ENCODE measurements at regions not wholly inside any gene's neighbourhood (a gene's known extent, or its start where the extent isn't known, plus 50 kb on each side); places are given as distances from the start of the nearest gene placed in this dataset.

DNA sequence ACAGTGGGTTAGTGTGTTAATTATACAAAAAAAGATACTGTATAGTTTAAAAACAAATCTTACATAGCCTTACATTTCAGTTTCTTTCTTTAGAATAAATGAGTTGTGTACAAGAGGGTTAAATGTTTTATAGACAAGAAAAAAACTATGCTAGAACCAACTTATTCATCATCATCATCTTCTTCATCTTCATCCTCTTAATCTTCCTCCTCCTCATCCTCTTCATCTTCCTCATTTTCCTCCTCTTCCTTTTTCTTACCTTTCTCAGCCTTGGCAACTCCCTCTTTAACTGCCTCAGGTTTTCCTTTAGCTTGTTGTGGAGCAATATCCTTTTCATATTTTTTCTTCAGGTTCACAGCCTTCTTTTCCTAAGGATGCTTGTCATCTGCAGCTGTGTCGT, 53.7 kb downstream of the RPS12 start:
- DNase-seq: no peak
- no peak for ATAC-seq

DNA sequence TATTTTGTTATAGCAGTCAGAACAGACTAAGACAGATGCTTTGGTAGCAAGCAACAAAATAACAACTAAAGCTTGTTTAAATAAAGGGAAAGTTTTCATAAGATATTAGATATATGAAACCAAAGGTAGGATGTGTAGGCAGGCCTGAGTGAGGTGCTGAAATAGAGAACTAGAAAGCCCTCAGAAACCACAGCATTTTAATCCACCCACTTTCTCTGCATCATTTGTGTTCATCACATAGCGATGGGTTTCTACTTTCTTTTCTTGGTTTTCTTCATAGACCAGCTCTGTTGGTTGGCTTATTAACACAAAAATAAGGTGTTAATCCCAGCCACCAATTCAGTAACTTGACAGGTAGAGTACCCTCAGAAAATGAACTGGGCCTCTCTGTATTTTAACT, 58.6 kb downstream of the RPS12 start:
- ATAC-seq (peak; percentile 86), DNase-seq (no peak)

DNA sequence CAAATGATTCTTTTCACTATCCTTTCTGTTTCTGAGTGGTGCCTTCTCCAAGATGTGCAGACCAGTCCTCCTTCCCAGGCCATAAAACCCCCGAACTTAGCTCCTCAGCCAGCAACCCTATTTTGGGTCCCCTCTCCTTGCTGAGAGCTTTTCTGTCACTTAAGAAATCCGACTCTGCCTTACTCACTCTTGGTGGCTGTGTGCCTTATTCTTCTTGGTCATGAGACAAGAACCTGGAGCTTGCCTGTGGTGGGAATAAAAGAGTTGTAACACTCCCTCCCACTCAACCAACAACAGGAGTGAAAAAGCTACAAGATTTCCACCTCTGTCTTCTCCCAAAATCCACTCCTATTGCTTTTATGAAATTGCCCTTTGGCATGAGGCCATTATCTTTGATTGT, 62.6 kb downstream of the RPS12 start:
- DNase-seq: no peak
- ATAC-seq: no peak

DNA sequence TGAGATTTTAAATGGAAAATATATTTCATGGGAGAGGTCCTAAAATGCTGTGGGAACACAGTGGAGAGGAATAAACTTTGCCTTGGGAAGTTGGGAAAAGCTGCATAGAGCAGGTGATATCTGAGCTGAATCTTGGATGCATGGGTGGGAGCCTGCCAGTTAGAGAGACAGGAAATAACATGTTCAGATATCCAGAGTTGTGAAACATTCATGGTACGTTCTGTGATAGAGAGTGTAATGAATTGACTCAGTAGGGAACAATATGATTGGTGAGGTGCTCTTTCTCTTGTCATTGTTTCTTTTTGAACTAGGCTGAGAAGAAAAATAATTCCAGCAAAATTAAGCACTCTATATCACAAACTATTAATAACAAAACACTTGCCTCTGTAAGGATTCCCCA, 72.8 kb downstream of the RPS12 start:
- DNase-seq: no peak
- ATAC-seq: no peak

DNA sequence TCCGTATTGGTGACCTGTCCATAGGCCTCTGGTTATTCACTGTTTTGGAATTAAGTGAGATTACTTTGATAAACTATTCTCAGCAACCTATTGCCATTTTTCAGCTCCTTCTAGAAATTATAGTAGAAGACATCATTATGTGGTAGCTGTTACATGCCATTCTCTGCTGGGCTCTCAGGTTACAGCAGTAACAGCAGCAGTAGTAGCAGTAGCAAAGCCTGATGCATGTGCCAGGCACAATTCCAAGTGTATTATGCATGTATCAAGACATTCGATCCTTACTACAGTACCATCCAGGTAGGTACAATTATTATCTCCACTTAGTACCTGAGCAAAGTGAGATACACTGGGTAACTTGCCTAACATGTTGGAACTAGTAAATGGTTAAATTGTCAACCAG, 74.3 kb downstream of the RPS12 start:
- no peak for DNase-seq

DNA sequence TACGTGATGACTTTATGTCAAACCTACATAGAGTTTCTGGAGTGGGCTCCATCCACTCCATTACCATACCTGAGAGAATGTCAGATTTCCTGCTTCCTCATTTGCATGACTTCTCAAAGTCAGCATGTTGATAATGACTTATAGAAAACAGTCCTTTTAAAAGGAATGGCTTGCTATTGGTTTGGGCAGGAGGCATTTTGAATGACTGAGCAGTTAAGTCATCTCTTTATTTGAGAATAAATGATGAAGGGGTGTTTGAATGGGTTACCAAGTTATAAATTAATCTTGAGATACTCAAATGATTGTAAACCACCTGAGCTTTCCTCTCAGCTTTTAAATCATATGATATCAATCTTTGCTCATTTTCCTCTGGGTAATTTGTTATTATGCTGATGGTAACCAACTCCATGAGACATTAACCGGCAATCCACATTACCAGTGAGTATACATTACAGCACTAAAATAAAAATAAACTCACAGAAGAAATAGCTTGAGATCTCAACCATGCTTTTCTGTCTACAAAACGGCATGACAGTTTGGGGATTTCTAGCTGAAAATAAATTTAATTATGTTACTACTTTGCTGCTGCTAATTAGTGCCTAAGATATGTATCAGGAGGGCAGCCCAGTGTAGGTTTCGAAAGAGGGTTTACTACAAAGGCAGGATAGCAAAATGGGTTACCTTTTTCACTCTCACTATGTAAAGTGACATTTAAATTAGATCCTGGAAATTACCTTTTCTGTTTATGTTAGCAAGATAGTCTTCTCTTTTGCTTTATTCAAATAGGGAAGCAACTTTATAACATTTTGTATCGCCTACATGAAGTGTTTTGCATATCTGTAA, 78.8 kb downstream of the RPS12 start:
- DNase-seq (no peak), ATAC-seq (no peak)

More for the DNA sequence above, 74.3 kb downstream of the RPS12 start:
- no peak for ATAC-seq

DNA sequence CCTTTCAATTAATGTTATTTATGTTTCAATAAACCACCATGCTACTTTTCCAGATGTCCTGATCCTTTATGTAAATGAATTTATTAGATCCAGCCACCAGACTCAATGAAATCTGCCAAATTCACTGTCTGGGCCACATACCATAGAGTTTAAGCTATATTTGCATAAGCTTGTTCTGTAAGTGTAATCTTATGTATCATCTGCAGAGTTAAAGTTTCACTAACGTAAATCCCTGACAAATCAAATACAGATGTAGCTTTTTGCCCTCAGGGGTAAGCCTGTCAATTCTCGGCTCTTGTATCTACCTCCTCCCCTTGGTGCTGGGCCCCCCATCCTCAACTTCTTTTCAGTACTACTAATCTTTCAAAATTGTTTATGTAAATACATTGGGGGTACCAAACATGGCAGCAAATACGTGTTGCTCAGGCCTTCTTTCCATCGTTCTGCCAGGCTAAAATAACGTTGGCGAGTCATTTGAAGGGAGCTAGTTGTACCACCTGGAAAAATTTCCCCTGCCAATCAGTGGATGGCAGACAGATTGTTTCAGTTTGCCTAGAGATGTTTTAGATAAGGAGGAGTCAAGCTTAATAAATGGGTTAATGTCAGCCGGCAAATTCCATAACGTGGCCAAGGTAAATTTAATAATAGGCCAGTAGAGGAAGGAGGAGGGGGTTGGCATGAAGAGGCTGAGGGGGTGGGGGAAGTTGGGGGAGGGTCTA, 79.6 kb downstream of the RPS12 start:
- DNase-seq: no peak
- no peak for ATAC-seq

DNA sequence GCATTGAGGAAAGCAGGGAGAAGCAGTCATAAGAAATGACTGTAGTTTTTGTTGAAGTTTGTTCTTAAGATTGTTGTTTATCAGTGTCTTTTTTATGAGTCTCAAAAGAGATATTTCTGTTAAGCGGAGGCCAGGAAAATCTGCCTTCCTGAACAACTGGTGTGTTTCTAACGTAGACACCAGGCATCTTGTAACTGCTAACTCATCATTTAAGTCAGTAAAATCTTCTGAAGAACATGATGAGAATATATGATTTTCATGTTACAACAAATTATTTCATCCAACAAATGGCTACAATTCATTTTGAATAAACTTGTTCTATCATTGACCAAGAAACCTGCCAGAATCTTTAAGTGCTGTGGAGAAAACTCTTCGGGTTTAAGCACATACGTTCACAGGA, 84.0 kb downstream of the RPS12 start:
- DNase-seq (no peak), ATAC-seq (no peak)

DNA sequence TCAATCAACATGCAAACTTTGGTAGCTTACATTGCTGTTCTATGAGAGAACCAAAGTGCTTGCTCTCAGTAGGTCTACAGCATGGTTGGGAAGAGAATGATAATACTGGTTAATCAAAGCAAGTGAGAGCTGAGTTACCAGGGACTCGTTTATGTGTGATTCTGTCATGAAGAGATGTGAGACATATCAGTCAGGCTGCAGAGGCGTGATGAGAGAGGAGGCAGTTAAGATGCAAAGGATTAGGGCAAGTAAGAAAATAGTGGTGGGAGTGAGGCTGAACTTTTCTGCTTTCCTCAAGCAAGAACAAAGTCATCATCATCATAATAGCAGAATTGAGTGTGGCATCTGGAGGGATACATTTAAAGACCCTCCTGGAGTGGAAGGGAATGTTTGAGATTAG, 86.5 kb downstream of the RPS12 start:
- ATAC-seq: no peak

DNA sequence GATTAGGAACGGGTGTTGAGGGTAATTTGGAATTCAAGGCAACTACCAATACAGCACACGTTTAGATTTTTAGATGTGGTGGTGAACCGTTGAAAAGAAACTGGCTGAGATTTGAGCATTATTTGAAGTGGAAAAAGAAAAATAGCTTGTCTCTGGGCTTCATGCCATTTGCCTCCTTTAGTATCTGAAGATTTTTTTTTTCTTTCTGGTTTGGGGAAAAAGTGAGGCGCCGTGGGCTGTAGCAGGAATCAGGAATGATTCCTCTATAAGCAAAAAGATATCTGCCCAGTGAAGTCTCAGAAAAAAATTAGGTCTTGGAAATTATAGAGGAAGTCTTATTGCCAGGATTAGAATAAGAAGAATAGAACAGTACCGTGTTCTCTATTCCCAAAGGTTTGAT, 88.5 kb downstream of the RPS12 start:
- ATAC-seq (no peak), DNase-seq (no peak)

More for the DNA sequence above, 86.5 kb downstream of the RPS12 start:
- DNase-seq: no peak

DNA sequence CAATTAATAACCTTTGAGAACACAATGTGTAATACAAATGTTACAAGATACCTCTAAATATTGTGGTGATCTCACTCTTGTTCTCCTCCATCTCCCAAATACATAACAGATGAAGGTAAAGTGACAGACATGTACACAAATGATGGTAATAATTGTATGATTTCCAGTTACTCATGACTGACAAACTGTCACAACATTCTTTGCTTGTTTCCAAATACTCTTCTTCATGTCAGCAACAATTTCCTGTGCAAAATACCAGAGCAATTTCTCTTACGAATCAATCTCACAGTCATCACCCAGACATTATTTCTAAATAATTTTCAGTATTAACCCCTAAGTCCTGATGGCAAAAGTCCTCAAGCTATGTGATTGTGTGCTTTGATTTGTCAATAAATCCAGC, 92.9 kb downstream of the RPS12 start:
- ATAC-seq (no peak), DNase-seq (no peak)

DNA sequence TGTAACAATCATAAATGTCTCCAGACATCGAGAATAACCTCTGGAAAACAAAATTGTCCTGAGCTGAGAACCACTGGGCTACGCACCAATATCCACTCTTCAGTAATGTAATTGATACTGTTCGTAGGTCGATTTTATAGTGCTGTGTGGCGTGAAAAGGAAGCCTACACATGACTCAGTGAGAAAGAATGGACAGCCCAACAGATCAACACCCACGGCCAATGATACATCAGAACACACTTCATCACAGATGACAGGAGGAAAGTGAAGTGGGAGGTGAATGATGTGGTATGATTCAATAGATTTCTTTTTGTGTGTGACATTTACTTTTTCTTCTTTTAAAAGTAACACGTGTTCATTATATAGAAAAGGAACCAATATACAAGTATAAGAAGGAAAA, 93.5 kb downstream of the RPS12 start:
- no peak for ATAC-seq
- no peak for DNase-seq

DNA sequence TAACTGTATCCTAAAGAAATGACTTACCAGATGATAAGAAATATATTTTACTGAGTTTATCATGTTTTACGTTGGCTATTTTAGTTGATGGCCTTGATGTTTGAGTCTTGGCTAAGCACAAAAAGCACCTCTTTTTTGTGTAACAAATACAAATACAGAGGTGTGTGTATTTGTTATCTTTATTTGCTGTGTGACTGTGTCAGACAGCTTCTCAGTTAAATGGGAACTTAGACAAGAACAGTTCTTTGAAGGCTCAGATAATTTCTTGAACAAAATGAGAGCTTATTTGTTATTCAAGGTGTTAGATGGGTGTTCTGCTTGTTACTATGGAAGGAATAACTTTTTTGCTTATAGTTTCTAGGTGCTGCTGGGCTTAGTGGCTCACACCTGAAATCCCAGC, 95.4 kb downstream of the RPS12 start:
- DNase-seq (no peak), ATAC-seq (no peak)

DNA sequence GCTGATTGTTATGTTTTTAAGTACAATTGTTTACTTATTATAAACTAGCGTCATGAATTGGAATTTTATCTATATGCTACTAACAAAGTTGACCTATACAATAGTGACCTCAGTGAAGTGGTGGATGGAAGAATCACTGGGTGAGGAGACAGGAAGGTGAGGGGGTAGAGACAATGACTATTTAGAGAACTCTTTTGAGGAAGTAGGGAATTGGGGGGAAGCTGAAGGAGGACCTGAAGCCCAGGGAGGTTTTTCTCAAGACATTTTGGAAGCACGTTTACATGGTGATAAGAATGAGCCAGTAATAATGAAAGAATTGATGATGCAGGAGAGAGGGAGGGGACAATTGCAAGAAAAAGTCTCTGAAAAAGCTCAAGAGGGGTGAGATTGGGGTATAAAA, 96.4 kb downstream of the RPS12 start:
- ATAC-seq (no peak), DNase-seq (no peak)

DNA sequence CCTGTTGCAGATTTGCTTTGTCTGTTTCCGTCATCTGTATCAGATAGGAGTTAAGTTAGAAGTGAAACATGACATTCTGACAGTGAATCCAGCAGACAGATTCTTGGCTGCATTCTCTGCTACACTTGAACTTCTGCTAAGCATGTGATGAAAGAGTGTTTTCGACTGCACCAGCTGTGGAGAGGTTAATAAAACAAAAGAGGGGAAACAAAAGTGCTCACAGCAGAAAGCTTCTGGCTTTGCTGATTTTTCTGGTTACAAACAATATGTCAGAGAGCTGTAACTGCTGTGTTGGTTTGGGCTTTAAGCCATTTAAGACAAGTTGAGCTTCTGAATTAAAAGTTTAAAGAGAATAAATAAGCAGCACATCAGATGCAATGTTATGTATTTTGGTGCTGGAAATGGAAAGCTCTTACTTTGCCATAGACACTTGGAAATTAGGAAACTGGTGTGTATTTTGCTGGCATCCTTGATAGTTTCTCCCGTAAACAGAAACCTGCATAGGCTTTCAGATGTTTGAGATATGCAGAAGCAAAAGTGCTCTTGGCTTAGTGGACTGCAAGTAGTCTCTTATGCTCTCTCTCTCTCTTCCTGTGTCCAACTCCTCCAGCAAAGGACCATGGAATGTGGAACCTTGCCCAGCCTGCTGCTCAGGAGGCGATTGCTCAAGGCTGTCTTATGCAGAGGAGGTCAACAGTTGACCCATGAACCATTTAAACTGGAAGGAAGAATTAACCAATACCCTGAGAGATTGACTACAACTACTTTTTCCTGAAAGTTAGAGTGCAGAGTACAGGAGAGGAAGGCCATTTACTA, 104.9 kb downstream of the RPS12 start:
- no peak for DNase-seq

DNA sequence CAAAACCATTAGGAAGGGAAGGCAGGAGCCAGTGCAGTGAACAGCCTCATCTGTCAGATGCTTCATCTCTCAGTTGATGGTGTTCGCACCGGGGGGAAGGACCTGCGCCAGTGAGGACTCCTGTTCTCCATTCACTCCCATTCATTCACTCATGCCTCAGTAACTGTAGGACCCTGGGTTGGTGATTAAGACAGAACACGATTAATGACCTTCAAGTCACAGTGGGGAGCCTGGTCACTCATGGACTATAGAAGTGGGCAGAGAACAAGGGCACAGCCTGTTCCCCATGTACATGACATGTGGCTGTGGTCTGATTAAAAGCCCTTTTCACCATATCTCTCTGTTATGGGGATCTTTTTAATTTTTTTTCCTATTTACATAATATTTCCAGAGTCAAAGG, 113.3 kb downstream of the RPS12 start:
- ATAC-seq: no peak
- DNase-seq: no peak

More for the DNA sequence above, 104.9 kb downstream of the RPS12 start:
- ATAC-seq: no peak

DNA sequence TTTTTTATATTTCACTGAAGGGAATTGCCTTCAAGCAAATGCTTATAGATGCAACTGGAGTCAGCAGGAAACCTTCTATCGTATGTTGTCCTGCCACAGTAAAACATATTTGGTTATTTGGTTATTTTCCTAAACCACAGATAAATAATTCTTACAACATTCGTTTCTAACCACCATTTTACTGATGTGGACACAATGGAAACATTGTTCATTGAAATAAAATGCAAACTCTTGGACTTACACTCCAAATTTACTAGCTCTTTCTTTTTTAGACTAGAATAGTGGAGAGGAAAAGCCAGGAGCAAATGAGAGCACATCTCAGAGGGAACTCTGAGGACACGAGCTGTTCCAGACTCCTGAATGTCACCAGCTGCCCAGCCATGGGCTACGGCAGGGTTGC, 114.8 kb downstream of the RPS12 start:
- DNase-seq (no peak), ATAC-seq (no peak)

DNA sequence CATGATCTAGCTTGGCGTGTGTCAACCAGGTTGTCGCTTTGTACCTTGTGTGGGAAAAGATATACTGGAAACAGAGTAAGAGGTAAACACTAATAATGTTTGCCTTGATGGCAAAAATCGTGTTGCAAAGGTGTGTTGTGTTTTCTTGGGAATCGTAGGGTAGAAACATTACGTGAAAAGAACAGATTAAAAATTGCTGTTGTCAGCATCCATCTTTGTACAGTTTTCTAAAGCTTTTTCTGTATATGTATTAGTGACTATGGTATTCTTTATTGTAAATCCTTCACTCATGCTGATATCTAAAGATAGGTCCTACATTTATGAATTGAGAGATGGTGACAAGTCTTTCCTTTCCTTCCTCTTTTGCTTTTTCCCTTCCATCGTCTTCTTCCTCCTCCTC, 116.9 kb downstream of the RPS12 start:
- DNase-seq (no peak), ATAC-seq (no peak)

DNA sequence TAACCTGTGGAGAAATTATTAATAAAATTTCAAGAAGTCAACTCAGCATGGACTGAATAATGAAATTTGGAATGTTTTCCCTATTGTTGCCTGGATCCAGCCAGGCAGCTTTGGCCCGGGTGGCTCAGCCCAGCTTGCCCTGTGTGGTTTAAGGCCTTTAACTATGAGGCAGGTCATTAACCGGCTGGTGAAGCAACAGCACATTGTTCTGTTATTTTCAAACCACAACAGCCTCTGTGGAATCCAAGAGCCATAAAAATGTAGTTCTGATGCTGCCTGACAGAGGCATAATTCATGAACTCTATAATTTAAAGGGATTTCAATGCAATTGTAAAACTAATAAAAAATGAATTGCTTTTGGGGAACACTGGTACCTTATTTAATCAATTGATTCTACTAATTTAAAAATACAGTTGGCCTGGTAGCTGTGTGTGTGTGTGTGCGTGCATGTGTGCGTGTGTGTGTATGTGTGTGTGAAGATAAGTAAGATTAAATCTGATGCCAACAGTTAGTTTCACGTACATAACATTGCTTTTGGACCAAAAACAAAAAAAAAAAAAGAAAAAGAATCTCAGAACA, 117.7 kb downstream of the RPS12 start:
- no peak for ATAC-seq
- DNase-seq: no peak

DNA sequence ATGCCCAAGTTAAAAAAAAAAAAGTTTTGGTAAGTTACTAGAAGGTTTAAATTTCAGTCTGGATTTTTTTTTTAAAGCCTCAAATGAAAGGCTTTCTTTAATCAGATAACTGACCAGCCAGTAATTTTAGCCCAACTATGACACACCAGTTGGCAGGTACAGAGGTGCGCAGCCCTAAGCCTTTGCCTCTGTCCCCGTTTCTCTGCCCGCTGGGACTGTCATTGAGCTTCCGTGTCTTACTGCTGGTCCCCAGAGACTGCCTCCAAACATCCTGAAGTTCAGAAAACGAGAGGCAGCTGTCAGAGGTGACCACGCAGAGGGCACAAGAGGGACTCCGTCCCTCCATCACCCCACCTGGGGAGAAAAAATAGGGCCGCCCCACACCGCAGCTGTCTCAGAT, 118.2 kb downstream of the RPS12 start:
- ATAC-seq (no peak), DNase-seq (no peak)

DNA sequence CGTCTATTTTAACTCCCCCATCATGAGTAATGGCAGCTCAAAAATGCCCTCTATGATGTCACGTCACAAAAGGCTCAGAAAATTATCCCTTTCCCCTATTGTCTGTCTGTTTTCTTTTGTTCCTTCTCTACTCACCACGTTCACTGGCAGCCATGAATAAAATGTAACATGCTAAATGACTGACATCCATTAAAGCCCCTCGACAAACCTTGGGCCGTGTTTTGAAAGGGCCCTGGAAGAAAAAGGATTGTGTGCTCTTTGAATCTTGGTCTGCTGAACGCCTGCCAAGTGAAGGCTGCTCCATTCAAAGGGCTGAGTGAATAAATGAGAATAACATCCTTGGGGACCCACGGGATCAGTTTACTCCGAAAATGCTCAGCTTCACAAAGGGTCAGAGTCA, 118.7 kb downstream of the RPS12 start:
- ATAC-seq: no peak

DNA sequence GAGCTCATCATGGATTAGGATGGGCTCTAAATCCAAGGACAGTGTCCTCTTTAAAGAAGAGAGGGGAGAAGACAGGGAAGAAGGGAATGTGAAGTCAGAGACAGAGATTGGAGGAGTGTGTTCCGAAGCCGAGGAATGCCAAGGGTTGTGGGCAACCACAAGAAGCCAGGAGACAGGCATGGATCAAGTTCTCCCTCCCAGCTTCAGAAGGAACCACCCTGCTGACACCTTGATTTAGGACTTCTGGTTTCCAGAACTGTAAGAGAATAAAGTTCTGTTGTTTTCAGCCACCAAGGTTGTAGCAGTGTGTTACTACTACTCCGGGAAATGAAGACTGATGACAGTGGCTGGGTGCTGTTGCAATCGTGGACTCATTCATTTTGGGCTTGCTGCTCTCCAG, 120.1 kb downstream of the RPS12 start:
- no peak for DNase-seq
- ATAC-seq: no peak

More for the DNA sequence above, 118.7 kb downstream of the RPS12 start:
- DNase-seq: no peak

DNA sequence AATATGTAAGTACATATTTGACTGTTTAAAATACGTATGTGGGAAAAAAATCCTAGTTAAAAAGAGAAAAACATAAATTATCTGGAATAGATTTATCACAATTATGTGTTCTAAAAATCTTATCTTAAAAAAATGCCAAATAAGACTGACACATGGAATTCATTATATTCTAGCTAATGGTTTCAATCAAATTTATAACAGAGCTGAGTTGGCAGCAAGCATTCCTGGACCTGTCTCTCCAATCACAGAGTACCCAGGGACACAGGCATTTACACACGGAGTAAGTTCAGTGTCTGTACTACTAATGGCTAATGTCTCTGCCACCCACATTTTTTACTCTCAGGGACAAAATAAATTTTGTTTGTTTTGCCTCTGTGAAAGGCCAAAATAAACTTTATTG, 122.3 kb downstream of the RPS12 start:
- DNase-seq: no peak
- ATAC-seq: no peak

All from stimulated activated naive CD8-positive, alpha-beta T cell treated with anti-CD3 and anti-CD28 coated beads, Interleukin-15, Interleukin-2, amounts not matched to agents 100 U/mL and 50 U/mL, for 24 hours (primary cell).